CD4-positive, alpha-beta T cell (primary cell): ENCODE measurements at regions not wholly inside any gene's neighbourhood (a gene's known extent, or its start where the extent isn't known, plus 50 kb on each side); places are given as distances from the start of the nearest gene placed in this dataset.

Source experiments
- ATAC-seq: fragments of 200-7000 bp; cut with Tn5 transposase; one replicate; pipeline ENCODE4 v1.10.0; 2022; ENCODE audit warnings: mild to moderate bottlenecking; ENCODE audit not compliant: poor library complexity
- CTCF ChIA-PET: fragments of 350-600 bp; sonication (Branson Sonifier 250); formaldehyde crosslinking; loops from one replicate; lab custom pipeline; 2021; ENCODE audit warnings: antibody characterized with exemption, inconsistent platforms; lab: Charles Lee
- POLR2A ChIA-PET: fragments of 350-600 bp; sonication (Branson Sonifier 250); formaldehyde crosslinking; loops from one replicate; lab custom pipeline; 2021; ENCODE audit warnings: antibody characterized with exemption, inconsistent platforms; lab: Charles Lee
- DNase-seq, 14 experiments: peaks; one replicate each; pipeline ENCODE4 v3.0.0-alpha.2; 2013 to 2020; ENCODE audit warnings: mixed read lengths in 2 of 14
- H3K27ac ChIP-seq, 2 donors: one replicate each; pipeline versions ENCODE4 v1.5.1 to v1.7.0; 2013; ENCODE audit warnings: low read length in 2 of 2, low read depth in 1 of 2, mild to moderate bottlenecking in 1 of 2
- H3K27me3 ChIP-seq, 2 experiments: 1 replicate in 1 of 2; 2 replicates in 1 of 2; pipeline versions ENCODE4 v1.6.1 to v1.7.0; 2013; ENCODE audit warnings: low read length in 2 of 2, control low read depth in 1 of 2, mild to moderate bottlenecking in 1 of 2, moderate library complexity in 1 of 2; ENCODE audit not compliant: insufficient read depth in 2 of 2, control insufficient read depth in 1 of 2
- H3K36me3 ChIP-seq: one replicate; pipeline ENCODE4 v1.6.1; 2013; ENCODE audit warnings: low read length, control low read depth; ENCODE audit not compliant: insufficient read depth
- H3K4me1 ChIP-seq: one replicate; pipeline ENCODE4 v1.6.1; 2013; ENCODE audit warnings: low read length, control low read depth; ENCODE audit not compliant: insufficient read depth
- H3K4me3 ChIP-seq: one replicate; pipeline ENCODE4 v1.5.1; 2013; ENCODE audit warnings: mild to moderate bottlenecking, low read length, moderate library complexity
- H3K9me3 ChIP-seq, 2 experiments: 1 replicate in 1 of 2; 2 replicates in 1 of 2; pipeline versions ENCODE4 v1.6.1 to v1.7.0; 2013; ENCODE audit warnings: low read length in 2 of 2, mild to moderate bottlenecking in 2 of 2, control low read depth in 1 of 2, moderate library complexity in 1 of 2; ENCODE audit not compliant: control insufficient read depth in 1 of 2, insufficient read depth in 1 of 2
- H3K27ac Mint-ChIP-seq: one replicate; pipeline ENCODE4 v1.8.0; 2020; ENCODE audit warnings: mixed read lengths
- H3K27me3 Mint-ChIP-seq: one replicate; pipeline ENCODE4 v1.8.0; 2021; ENCODE audit warnings: mixed read lengths
- H3K36me3 Mint-ChIP-seq: one replicate; pipeline ENCODE4 v1.8.0; 2021; ENCODE audit warnings: low read depth, mixed read lengths
- H3K4me1 Mint-ChIP-seq: one replicate; pipeline ENCODE4 v1.8.0; 2021; ENCODE audit warnings: low read depth, mixed read lengths
- H3K4me3 Mint-ChIP-seq: one replicate; pipeline ENCODE4 v1.8.0; 2020; ENCODE audit warnings: mild to moderate bottlenecking, mixed read lengths
- H3K9me3 Mint-ChIP-seq: one replicate; pipeline ENCODE4 v1.8.0; 2020; ENCODE audit warnings: mixed read lengths
- CTCF ChIP-seq: fragments of 200-600 bp; IDR thresholded peaks from one replicate; pipeline ENCODE4 v1.8.0; 2022; ENCODE audit warnings: antibody characterized with exemption, mild to moderate bottlenecking
- intact Hi-C, 2 experiments: fragments of 100-400 bp; cut with DNase I in 1 of 2; cut with micrococcal nuclease in 1 of 2; formaldehyde crosslinking; loops; one replicate each; pipeline versions ENCODE4 v1.15.1 to v1.9.0; 2023 to 2025; cut with DNase I, micrococcal nuclease

GRCh38 chr13:97621631-97622030 lies 187.7 kb downstream of the RAP2A start:
- POLR2A ChIA-PET, result no interaction called here
- no peak for TF ChIP-seq CTCF
- Mint-ChIP-seq H3K27me3 (peaks cover 29% of the 10 kb centered on the region), H3K9me3 (no peaks in the 10 kb centered on the region), H3K36me3 (no peaks in the 10 kb centered on the region), H3K4me3 (no peak overlapping the region), H3K27ac (no peak overlapping the region), H3K4me1 (no peaks in the 10 kb centered on the region)
- CTCF ChIA-PET, result interaction anchor here (0.6 kb wide), 1 partner anchor 87 kb away, joined by 3 read pairs; no protein-coding TSS in a partner anchor
- intact Hi-C loops, result no loop called here
- Histone ChIP-seq H3K4me3 (no peak overlapping the region), H3K9me3 (no peaks in the 10 kb centered on the region), H3K27ac (no peak overlapping the region), H3K27me3 (no peaks in the 10 kb centered on the region), H3K4me1 (no peaks in the 10 kb centered on the region), H3K36me3 (no peaks in the 10 kb centered on the region)
- ATAC-seq, result no peak
- DNase-seq, result no peak

GRCh38 chr13:97627566-97627965 lies 193.6 kb downstream of the RAP2A start:
- no peak overlapping the region for H3K27ac Mint-ChIP-seq
- intact Hi-C loops, result no loop called here
- H3K4me3 Mint-ChIP-seq, result no peak overlapping the region
- ChIA-PET CTCF (no interaction called here), POLR2A (no interaction called here)
- DNase-seq (no peak), ATAC-seq (no peak)
- peaks cover 7% of the 10 kb centered on the region for H3K9me3 Mint-ChIP-seq
- Histone ChIP-seq H3K36me3 (no peaks in the 10 kb centered on the region), H3K9me3 (peaks cover 0 to 8% of the 10 kb centered on the region in 2 experiments), H3K4me3 (no peak overlapping the region), H3K27ac (no peak overlapping the region), H3K27me3 (peaks cover 2 to 4% of the 10 kb centered on the region in 2 experiments), H3K4me1 (no peaks in the 10 kb centered on the region)
- TF ChIP-seq CTCF, result no peak
- no peaks in the 10 kb centered on the region for H3K36me3 Mint-ChIP-seq
- H3K4me1 Mint-ChIP-seq, result no peaks in the 10 kb centered on the region
- H3K27me3 Mint-ChIP-seq, result peaks cover 6% of the 10 kb centered on the region

GRCh38 chr13:97629601-97630272 lies 195.8 kb downstream of the RAP2A start:
- no peaks in the 10 kb centered on the region for H3K4me1 Mint-ChIP-seq
- no peak overlapping the region for H3K27ac Mint-ChIP-seq
- H3K4me3 Mint-ChIP-seq, result no peak overlapping the region
- Histone ChIP-seq H3K27ac (no peak overlapping the region), H3K36me3 (no peaks in the 10 kb centered on the region), H3K4me3 (no peak overlapping the region), H3K4me1 (no peaks in the 10 kb centered on the region), H3K9me3 (peaks cover 0 to 8% of the 10 kb centered on the region in 2 experiments), H3K27me3 (peaks cover 2 to 4% of the 10 kb centered on the region in 2 experiments)
- ChIA-PET CTCF (no interaction called here), POLR2A (no interaction called here)
- DNase-seq (no peak), ATAC-seq (no peak)
- H3K27me3 Mint-ChIP-seq, result peaks cover 11% of the 10 kb centered on the region
- H3K9me3 Mint-ChIP-seq, result peaks cover 10% of the 10 kb centered on the region
- H3K36me3 Mint-ChIP-seq, result no peaks in the 10 kb centered on the region
- TF ChIP-seq CTCF, result no peak
- intact Hi-C loops, result no loop called here
